BJ (cell line): ENCODE measurements at regions not wholly inside any gene's neighbourhood (a gene's known extent, or its start where the extent isn't known, plus 50 kb on each side); places are given as distances from the start of the nearest gene placed in this dataset.

ENCODE experiments used
- CTCF ChIA-PET: fragments of 350-600 bp; formaldehyde crosslinking; extraction: SDS; loops from one replicate; lab custom pipeline; 2021; ENCODE audit warnings: antibody characterized with exemption, inconsistent platforms; lab: Yijun Ruan, JAX
- POLR2A ChIA-PET: fragments of 300-600 bp; sonication (Branson Sonifier 250); formaldehyde crosslinking; extraction: SDS; loops from one replicate; lab custom pipeline; 2021; ENCODE audit warnings: antibody characterized with exemption; lab: Charles Lee
- DNase-seq: peaks from one replicate; pipeline ENCODE4 v3.0.0-alpha.2; 2011; ENCODE audit warnings: low read depth
- H3K27me3 ChIP-seq: 2 replicates; pipeline ENCODE4 v1.6.0; 2011; ENCODE audit warnings: low read length; ENCODE audit not compliant: control insufficient read depth, insufficient read depth
- H3K36me3 ChIP-seq: 2 replicates; pipeline ENCODE4 v1.5.1; 2011; ENCODE audit warnings: low read length; ENCODE audit not compliant: control insufficient read depth, insufficient read depth
- H3K4me3 ChIP-seq: 2 replicates; pipeline ENCODE4 v1.5.1; 2011; ENCODE audit warnings: low read depth, mild to moderate bottlenecking, control low read depth, low read length
- TF ChIP-seq, protein P1 (sequence below): IDR thresholded peaks from 2 replicates; pipeline ENCODE4 v1.5.1; 2011; ENCODE audit warnings: low read depth, mild to moderate bottlenecking, control low read depth, inconsistent platforms, low read length, moderate library complexity; ENCODE audit not compliant: insufficient read depth

DNA sequence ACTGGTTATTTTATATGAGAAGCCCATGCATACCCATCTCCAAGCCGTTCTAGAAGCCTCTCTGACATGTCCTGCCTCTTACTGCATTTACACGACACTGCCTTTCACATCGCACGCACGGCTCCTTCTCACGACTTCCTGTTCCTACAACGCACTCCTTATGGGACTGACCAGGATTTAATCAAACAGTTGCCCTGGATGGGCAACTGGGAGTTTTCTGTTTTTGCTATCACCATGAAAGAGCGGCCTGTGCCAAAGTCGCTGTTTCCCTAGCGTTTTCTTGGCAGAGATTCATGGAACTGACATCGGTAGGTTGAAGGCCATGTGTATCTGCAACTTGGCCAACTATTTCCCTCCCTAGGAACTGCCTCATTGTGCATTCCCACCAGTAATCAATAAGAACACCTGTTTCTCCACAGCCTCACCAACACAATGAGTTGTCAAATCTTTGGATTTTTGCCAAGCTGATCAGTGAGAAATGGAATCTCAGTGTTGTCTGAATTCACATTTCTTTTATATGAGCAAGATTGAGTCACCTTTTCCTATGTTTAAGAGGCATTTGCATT is 97.2 kb upstream of the OTOS start:
- no peaks in the 10 kb centered on the region for H3K27me3 ChIP-seq
- H3K4me3 ChIP-seq: no peak overlapping the region
- TF ChIP-seq, protein P1, sequence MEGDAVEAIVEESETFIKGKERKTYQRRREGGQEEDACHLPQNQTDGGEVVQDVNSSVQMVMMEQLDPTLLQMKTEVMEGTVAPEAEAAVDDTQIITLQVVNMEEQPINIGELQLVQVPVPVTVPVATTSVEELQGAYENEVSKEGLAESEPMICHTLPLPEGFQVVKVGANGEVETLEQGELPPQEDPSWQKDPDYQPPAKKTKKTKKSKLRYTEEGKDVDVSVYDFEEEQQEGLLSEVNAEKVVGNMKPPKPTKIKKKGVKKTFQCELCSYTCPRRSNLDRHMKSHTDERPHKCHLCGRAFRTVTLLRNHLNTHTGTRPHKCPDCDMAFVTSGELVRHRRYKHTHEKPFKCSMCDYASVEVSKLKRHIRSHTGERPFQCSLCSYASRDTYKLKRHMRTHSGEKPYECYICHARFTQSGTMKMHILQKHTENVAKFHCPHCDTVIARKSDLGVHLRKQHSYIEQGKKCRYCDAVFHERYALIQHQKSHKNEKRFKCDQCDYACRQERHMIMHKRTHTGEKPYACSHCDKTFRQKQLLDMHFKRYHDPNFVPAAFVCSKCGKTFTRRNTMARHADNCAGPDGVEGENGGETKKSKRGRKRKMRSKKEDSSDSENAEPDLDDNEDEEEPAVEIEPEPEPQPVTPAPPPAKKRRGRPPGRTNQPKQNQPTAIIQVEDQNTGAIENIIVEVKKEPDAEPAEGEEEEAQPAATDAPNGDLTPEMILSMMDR: no peak
- no peak for DNase-seq
- CTCF ChIA-PET: no interaction called here
- no peaks in the 10 kb centered on the region for H3K36me3 ChIP-seq
- POLR2A ChIA-PET: no interaction called here

DNA sequence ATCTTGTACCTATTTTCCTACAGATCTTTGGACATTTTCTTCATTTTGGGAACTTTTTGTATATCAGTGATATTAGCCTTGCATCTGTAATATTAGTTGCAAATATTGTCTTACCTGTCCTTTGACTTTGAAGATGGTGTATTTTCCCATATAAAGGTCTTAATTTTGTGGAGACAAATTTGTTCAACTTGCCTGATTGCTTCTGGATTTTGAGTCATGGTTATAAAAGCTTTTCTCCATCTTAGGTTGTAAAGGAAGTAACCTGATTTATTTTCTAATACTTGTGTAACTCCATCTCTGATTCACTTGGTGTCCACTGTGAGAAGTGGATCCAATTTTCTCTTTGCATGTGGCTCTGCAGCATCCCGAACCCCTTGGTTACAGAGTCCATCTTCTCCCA is 97.7 kb upstream of the OTOS start:
- POLR2A ChIA-PET: no interaction called here
- CTCF ChIA-PET: interaction anchor here (1.2 kb wide), 1 partner anchor 201 kb away, joined by 5 read pairs; no protein-coding TSS in a partner anchor
- Histone ChIP-seq H3K4me3 (no peak overlapping the region), H3K36me3 (no peaks in the 10 kb centered on the region), H3K27me3 (no peaks in the 10 kb centered on the region; the same call in 1 of the 2 replicates)
- DNase-seq: no peak
- TF ChIP-seq, protein P1: no peak

DNA sequence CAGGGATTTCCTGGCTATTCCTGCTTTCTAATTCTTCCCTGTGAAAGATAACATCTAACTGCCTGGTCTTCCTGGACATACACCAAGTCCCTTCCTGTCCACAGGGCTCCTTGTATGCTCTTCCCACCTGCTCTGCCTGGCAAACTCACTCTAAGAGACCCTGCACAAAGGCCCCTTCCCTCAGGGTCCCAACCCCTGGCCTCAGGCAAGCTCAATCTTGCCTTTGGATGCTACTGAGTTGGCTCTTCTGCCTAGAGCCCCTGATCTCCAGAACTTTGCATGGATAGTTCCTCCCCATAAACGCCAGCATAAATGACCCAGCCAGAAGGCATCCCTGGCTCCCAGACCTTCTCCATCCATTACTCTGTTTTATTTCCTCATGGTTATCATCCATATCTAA is 98.3 kb upstream of the OTOS start:
- POLR2A ChIA-PET: no interaction called here
- CTCF ChIA-PET: interaction anchor here (1.2 kb wide), 1 partner anchor 200 kb away, joined by 5 read pairs; no protein-coding TSS in a partner anchor

DNA sequence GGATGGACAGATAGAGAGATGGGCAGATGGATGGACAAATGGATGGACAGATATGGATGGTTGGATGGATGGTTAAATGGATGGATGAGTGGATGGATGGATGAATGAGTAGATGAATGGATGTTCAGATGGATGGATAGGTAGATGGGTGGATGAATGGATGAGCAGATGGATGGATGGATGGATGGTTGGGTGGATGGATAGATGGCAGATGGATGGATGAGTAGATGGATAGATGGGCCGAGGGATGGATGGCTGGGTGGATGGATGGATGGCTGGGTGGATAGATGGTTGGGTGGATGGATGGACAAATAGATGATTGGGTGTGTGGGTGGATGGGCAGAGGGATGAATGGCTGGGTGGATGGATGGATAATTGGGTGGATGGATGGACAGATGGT is 98.9 kb upstream of the OTOS start:
- TF ChIP-seq, protein P1: no peak
- Histone ChIP-seq H3K36me3 (no peaks in the 10 kb centered on the region), H3K27me3 (no peaks in the 10 kb centered on the region; the same call in none of the 2 replicates), H3K4me3 (no peak overlapping the region)
- ChIA-PET POLR2A (no interaction called here), CTCF (interaction anchor here (1.2 kb wide), 1 partner anchor 200 kb away, joined by 5 read pairs; no protein-coding TSS in a partner anchor)
- DNase-seq: no peak

More for the DNA sequence above, 98.3 kb upstream of the OTOS start:
- TF ChIP-seq, protein P1: no peak
- Histone ChIP-seq H3K4me3 (no peak overlapping the region), H3K27me3 (no peaks in the 10 kb centered on the region; the same call in 1 of the 2 replicates), H3K36me3 (no peaks in the 10 kb centered on the region)
- no peak for DNase-seq

DNA sequence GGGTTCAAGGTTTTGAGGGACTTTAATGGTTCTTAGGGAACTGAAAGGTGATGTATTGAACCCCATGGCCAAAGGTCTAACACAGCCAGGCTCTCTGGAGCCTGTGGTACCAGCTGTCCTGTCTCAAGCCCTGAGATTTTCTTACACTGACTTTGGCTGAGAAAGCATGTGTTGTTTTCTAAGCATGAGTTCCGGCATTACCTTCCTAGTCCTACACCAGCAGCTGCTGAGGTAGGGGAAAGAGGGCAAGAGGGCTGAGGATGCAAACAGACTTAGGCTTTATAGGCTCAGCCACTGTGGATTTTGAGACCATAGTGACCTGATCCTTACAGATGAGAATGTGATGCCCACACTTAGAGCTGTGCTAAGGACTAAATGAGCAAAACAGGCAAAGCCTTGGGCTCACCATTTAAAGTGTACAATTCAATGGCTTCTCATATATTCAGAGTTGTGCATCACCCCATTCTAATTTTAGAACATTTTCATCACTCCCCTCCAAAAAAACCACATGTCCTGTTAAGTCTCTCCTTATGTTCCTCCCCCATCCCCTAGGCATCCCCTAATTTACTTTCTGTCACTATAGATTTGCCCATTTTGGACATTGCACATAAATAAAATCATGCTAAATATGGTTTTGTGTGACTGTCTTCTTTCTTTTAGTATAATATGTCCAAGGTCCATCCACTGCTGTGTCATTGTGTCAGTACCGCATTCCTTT is 99.7 kb upstream of the OTOS start:
- DNase-seq: no peak
- CTCF ChIA-PET: no interaction called here
- H3K4me3 ChIP-seq: no peak overlapping the region
- POLR2A ChIA-PET: no interaction called here
- H3K36me3 ChIP-seq: no peaks in the 10 kb centered on the region
- TF ChIP-seq, protein P1: no peak
- H3K27me3 ChIP-seq: peaks cover 2% of the 10 kb centered on the region
